IMR-90 (cell line): ENCODE measurements at regions not wholly inside any gene's neighbourhood (a gene's known extent, or its start where the extent isn't known, plus 50 kb on each side); places are given as distances from the start of the nearest gene placed in this dataset.

Experiments
- ATAC-seq: fragments of 200-7000 bp; cut with Tn5 transposase; 2 replicates; pipeline ENCODE4 v1.9.1; 2020; ENCODE audit warnings: low read depth, mild to moderate bottlenecking, moderate library complexity
- BruUV-seq: library from RNA; stranded (reverse); fragments of 400-500 nt; replicated peaks from 2 replicates; lab custom pipeline; 2021; lab: Mats Ljungman, UMichigan
- CTCF ChIA-PET: fragments of 300-600 bp; formaldehyde crosslinking; extraction: SDS; loops from one replicate; lab custom pipeline; 2021; ENCODE audit warnings: antibody characterized with exemption; lab: Yijun Ruan, JAX
- POLR2A ChIA-PET: fragments of 300-600 bp; sonication (Branson Sonifier 250); formaldehyde crosslinking; loops from one replicate; lab custom pipeline; 2022; ENCODE audit warnings: antibody characterized with exemption; ENCODE audit not compliant: unreplicated experiment; lab: Charles Lee
- DNase-seq: peaks from one replicate; pipeline ENCODE4 v3.0.0; 2013
- H2AFZ ChIP-seq: replicated peaks from 2 replicates; pipeline ENCODE3; 2013; ENCODE audit warnings: low read length, mild to moderate bottlenecking; ENCODE audit not compliant: poor library complexity
- H2AK5ac ChIP-seq: 2 replicates; pipeline ENCODE4 v1.6.1; 2013; ENCODE audit warnings: low read depth, low read length, inconsistent platforms
- H2AK9ac ChIP-seq: replicated peaks from 2 replicates; pipeline ENCODE3; 2013; ENCODE audit warnings: mild to moderate bottlenecking, low read depth, low read length, moderate library complexity; ENCODE audit not compliant: poor library complexity
- H2BK120ac ChIP-seq: 2 replicates; pipeline ENCODE4 v1.6.1; 2013; ENCODE audit warnings: low read depth, low read length, inconsistent platforms
- H2BK15ac ChIP-seq: 3 replicates; pipeline ENCODE4 v1.6.1; 2013; ENCODE audit warnings: low read depth, low read length, inconsistent platforms
- H2BK20ac ChIP-seq: 2 replicates; pipeline ENCODE4 v1.6.1; 2013; ENCODE audit warnings: low read depth, mild to moderate bottlenecking, inconsistent platforms, low read length, moderate library complexity
- H2BK5ac ChIP-seq: 2 replicates; pipeline ENCODE4 v1.6.1; 2013; ENCODE audit warnings: mild to moderate bottlenecking, low read depth, low read length, inconsistent platforms; ENCODE audit not compliant: poor library complexity, severe bottlenecking
- H3K14ac ChIP-seq: replicated peaks from 2 replicates; pipeline ENCODE4 v1.6.1; 2013; ENCODE audit warnings: low read depth, low read length, inconsistent platforms
- H3K18ac ChIP-seq: 2 replicates; pipeline ENCODE4 v1.6.1; 2013; ENCODE audit warnings: low read depth, low read length, control low read depth
- H3K23ac ChIP-seq: 2 replicates; pipeline ENCODE4 v1.6.1; 2013; ENCODE audit warnings: low read depth, low read length, inconsistent platforms
- H3K27ac ChIP-seq: 2 replicates; pipeline ENCODE4 v1.5.1; 2013; ENCODE audit warnings: mild to moderate bottlenecking, control low read depth, low read length; ENCODE audit not compliant: insufficient read depth
- H3K27me3 ChIP-seq: 2 replicates; pipeline ENCODE4 v1.6.1; 2013; ENCODE audit warnings: low read length; ENCODE audit not compliant: control insufficient read depth, insufficient read depth
- H3K36me3 ChIP-seq: 2 replicates; pipeline ENCODE4 v1.6.1; 2013; ENCODE audit warnings: low read length, mixed read lengths; ENCODE audit not compliant: control insufficient read depth, insufficient read depth
- H3K4ac ChIP-seq: 2 replicates; pipeline ENCODE4 v1.6.1; 2013; ENCODE audit warnings: low read depth, low read length, inconsistent platforms
- H3K4me1 ChIP-seq: 2 replicates; pipeline ENCODE4 v1.6.1; 2013; ENCODE audit warnings: low read length, mixed read lengths; ENCODE audit not compliant: control insufficient read depth, insufficient read depth
- H3K4me2 ChIP-seq: 2 replicates; pipeline ENCODE4 v1.6.1; 2013; ENCODE audit warnings: low read depth, mild to moderate bottlenecking, control low read depth, low read length, moderate library complexity
- H3K4me3 ChIP-seq: 2 replicates; pipeline ENCODE4 v1.5.1; 2013; ENCODE audit warnings: low read depth, mild to moderate bottlenecking, control low read depth, low read length, moderate library complexity; ENCODE audit not compliant: insufficient read depth
- H3K56ac ChIP-seq: 2 replicates; pipeline ENCODE4 v1.6.1; 2013; ENCODE audit warnings: low read length, inconsistent platforms; ENCODE audit not compliant: insufficient read depth; ENCODE audit errors: extremely low read depth
- H3K79me1 ChIP-seq, 2 experiments: 2 replicates each; pipeline ENCODE4 v1.6.1; 2013; ENCODE audit warnings: low read length in 2 of 2, inconsistent platforms in 1 of 2, low read depth in 1 of 2
- H3K9ac ChIP-seq: 2 replicates; pipeline ENCODE4 v1.6.1; 2013; ENCODE audit warnings: low read depth, low read length, control low read depth
- H3K9me1 ChIP-seq: 2 replicates; pipeline ENCODE4 v1.6.1; 2013; ENCODE audit warnings: low read length, inconsistent platforms; ENCODE audit not compliant: insufficient read depth
- H3K9me3 ChIP-seq: 2 replicates; pipeline ENCODE4 v1.6.1; 2013; ENCODE audit warnings: low read length; ENCODE audit not compliant: control insufficient read depth, insufficient read depth
- H4K20me1 ChIP-seq: 2 replicates; pipeline ENCODE4 v1.6.1; 2013; ENCODE audit warnings: low read length, inconsistent platforms; ENCODE audit not compliant: insufficient read depth
- H4K5ac ChIP-seq: 2 replicates; pipeline ENCODE4 v1.6.1; 2013; ENCODE audit warnings: mild to moderate bottlenecking, low read depth, low read length, control low read depth
- H4K8ac ChIP-seq, 2 experiments: 2 replicates each; pipeline ENCODE4 v1.6.1; 2013; ENCODE audit warnings: low read depth in 2 of 2, low read length in 2 of 2, control low read depth in 1 of 2, inconsistent platforms in 1 of 2
- H4K91ac ChIP-seq: 2 replicates; pipeline ENCODE4 v1.6.1; 2013; ENCODE audit warnings: low read depth, low read length, inconsistent platforms; ENCODE audit not compliant: insufficient read depth
- BHLHE40 ChIP-seq: fragments of 150-350 bp; IDR thresholded peaks from 2 replicates; pipeline ENCODE4 v1.6.1; 2016; ENCODE audit warnings: mild to moderate bottlenecking, low read depth, low read length
- CEBPB ChIP-seq: IDR thresholded peaks from 2 replicates; pipeline ENCODE4 v1.6.1; 2012; ENCODE audit warnings: low read depth, low read length, improper control_type of control experiment
- CHD1 ChIP-seq: IDR thresholded peaks from 2 replicates; pipeline ENCODE4 v1.6.1; 2012; ENCODE audit warnings: low read depth, low read length, improper control_type of control experiment
- CTCF ChIP-seq: conservative IDR thresholded peaks from 2 replicates; pipeline ENCODE4 v1.5.1; 2012; ENCODE audit warnings: mild to moderate bottlenecking, low read depth, low read length, improper control_type of control experiment
- FOS ChIP-seq: fragments of 150-350 bp; IDR thresholded peaks from 2 replicates; pipeline ENCODE4 v1.6.1; 2016; ENCODE audit warnings: low read depth, low read length
- MAFK ChIP-seq: IDR thresholded peaks from 2 replicates; pipeline ENCODE4 v1.6.1; 2012; ENCODE audit warnings: low read depth, low read length, improper control_type of control experiment
- MAZ ChIP-seq: IDR thresholded peaks from 2 replicates; pipeline ENCODE4 v1.6.1; 2012; ENCODE audit warnings: low read depth, mild to moderate bottlenecking, low read length, improper control_type of control experiment, moderate library complexity, borderline replicate concordance
- NFE2L2 ChIP-seq: fragments of 150-350 bp; IDR thresholded peaks from 2 replicates; pipeline ENCODE4 v1.6.1; 2016; ENCODE audit warnings: low read depth, mild to moderate bottlenecking, low read length
- POLR2A ChIP-seq: IDR thresholded peaks from 2 replicates; pipeline ENCODE4 v1.6.1; 2012; ENCODE audit warnings: mild to moderate bottlenecking, low read depth, low read length
- RAD21 ChIP-seq: IDR thresholded peaks from 2 replicates; pipeline ENCODE4 v1.6.1; 2012; ENCODE audit warnings: low read length, improper control_type of control experiment
- RCOR1 ChIP-seq: IDR thresholded peaks from 2 replicates; pipeline ENCODE4 v1.6.1; 2012; ENCODE audit warnings: mild to moderate bottlenecking, low read length, improper control_type of control experiment; ENCODE audit not compliant: insufficient replicate concordance
- RFX5 ChIP-seq: IDR thresholded peaks from 2 replicates; pipeline ENCODE4 v1.8.0; 2012; ENCODE audit warnings: low read depth, mild to moderate bottlenecking, low read length, moderate library complexity
- SMC3 ChIP-seq: fragments of 150-350 bp; IDR thresholded peaks from 2 replicates; pipeline ENCODE4 v1.6.1; 2016; ENCODE audit warnings: low read depth, mild to moderate bottlenecking, antibody characterized with exemption, low read length, moderate library complexity
- WGBS, 2 experiments: methylation state at CpG; one replicate each; pipeline versions ENCODE4 v1.1.5 to v1.1.7; 2013; ENCODE audit warnings: missing lambda C conversion rate in 2 of 2; ENCODE audit not compliant: insufficient read length in 1 of 2; ENCODE audit errors: extremely low coverage in 2 of 2; 5-methylcytosine and 5-hydroxymethylcytosine counted together
- dilution Hi-C: fragments of 300-500 bp; cut with HindIII; formaldehyde crosslinking; loops from one replicate; pipeline ENCODE4 v1.14.3; 2018; ENCODE audit warnings: low sequenced_read_pairs; ENCODE audit not compliant: unreplicated experiment
- in situ Hi-C: fragments of 300-500 bp; cut with MboI; formaldehyde crosslinking; loops from 3 replicates; pipeline ENCODE4 v1.14.3; 2019; ENCODE audit warnings: low sequenced_read_pairs, inconsistent platforms, mixed read lengths
- intact Hi-C: fragments of 100-400 bp; cut with micrococcal nuclease; formaldehyde crosslinking; loops from 2 replicates; pipeline ENCODE4 v1.10.0; 2022
- TF ChIP-seq, protein P1 (sequence below): fragments of 150-350 bp; IDR thresholded peaks from 2 replicates; pipeline ENCODE4 v1.6.1; 2017; ENCODE audit warnings: mild to moderate bottlenecking, antibody characterized with exemption, low read length, low read depth
- TF ChIP-seq, protein P2 (sequence below): fragments of 150-350 bp; IDR thresholded peaks from 2 replicates; pipeline ENCODE4 v1.6.1; 2016; ENCODE audit warnings: low read depth, mild to moderate bottlenecking, low read length, moderate library complexity, borderline replicate concordance

DNA sequence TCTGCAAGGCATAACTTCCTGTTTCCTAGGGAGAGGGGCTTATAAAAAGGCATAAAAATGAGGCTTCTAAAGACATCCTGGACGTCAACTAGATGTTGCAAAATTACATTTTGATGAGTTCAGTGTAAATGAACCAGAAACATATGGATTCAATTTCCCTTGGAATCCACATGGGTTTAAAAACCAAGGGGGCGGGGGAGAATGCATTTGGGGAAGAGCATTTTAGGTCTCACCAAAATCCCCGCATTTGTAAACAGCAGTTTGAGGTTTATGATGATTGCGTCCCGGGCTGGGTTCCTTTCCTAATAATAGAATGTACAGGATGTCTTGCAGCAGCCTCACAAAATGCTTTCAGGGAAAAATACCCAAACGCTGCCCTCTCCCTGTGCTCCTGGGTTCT lies 407.8 kb downstream of the ZNF536 start:
- no peak overlapping the region for H2AK9ac ChIP-seq
- CTCF ChIA-PET = no interaction called here

More for the DNA sequence above, 407.8 kb downstream of the ZNF536 start:
- DNase-seq = no peak
- Histone ChIP-seq H4K8ac (no peak overlapping the region), H4K20me1 (no peaks in the 10 kb centered on the region), H4K91ac (no peak overlapping the region), H2BK15ac (no peak overlapping the region), H3K27me3 (no peaks in the 10 kb centered on the region), H3K4ac (no peak overlapping the region), H3K79me1 (no peaks in the 10 kb centered on the region), H3K56ac (no peak overlapping the region), H3K4me3 (no peak overlapping the region), H2AFZ (no peak overlapping the region), H4K5ac (no peak overlapping the region), H2AK5ac (no peak overlapping the region), H2BK120ac (no peak overlapping the region), H2BK20ac (no peak overlapping the region), H3K23ac (no peak overlapping the region), H3K4me1 (no peaks in the 10 kb centered on the region), H3K9me1 (no peaks in the 10 kb centered on the region), H3K27ac (no peak overlapping the region), H3K9ac (no peak overlapping the region), H2BK5ac (no peak overlapping the region), H3K4me2 (no peak overlapping the region), H3K9me3 (no peaks in the 10 kb centered on the region), H3K14ac (no peak overlapping the region), H3K18ac (no peak overlapping the region), H3K36me3 (no peaks in the 10 kb centered on the region)
- WGBS, 2 experiments = 0% methylated on average over 1 of the region's 6 CpGs; no CpG with 5 or more reads in 1 of the 2 experiments
- in situ Hi-C loops (no loop called here), intact Hi-C loops (no loop called here), dilution Hi-C loops (no loop called here)
- ATAC-seq = no peak
- no TSS peak for BruUV-seq
- POLR2A ChIA-PET = no interaction called here
- TF ChIP-seq, protein P1, sequence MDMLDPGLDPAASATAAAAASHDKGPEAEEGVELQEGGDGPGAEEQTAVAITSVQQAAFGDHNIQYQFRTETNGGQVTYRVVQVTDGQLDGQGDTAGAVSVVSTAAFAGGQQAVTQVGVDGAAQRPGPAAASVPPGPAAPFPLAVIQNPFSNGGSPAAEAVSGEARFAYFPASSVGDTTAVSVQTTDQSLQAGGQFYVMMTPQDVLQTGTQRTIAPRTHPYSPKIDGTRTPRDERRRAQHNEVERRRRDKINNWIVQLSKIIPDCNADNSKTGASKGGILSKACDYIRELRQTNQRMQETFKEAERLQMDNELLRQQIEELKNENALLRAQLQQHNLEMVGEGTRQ = no peak
- TF ChIP-seq MAFK = no peak
- no peak for TF ChIP-seq BHLHE40
- TF ChIP-seq POLR2A = no peak
- no peak for TF ChIP-seq CHD1
- TF ChIP-seq NFE2L2 = no peak
- TF ChIP-seq RAD21 = no peak
- no peak for TF ChIP-seq CEBPB
- no peak for TF ChIP-seq CTCF
- TF ChIP-seq RCOR1 = no peak
- TF ChIP-seq MAZ = no peak
- TF ChIP-seq SMC3 = no peak
- TF ChIP-seq FOS = no peak
- TF ChIP-seq, protein P2, sequence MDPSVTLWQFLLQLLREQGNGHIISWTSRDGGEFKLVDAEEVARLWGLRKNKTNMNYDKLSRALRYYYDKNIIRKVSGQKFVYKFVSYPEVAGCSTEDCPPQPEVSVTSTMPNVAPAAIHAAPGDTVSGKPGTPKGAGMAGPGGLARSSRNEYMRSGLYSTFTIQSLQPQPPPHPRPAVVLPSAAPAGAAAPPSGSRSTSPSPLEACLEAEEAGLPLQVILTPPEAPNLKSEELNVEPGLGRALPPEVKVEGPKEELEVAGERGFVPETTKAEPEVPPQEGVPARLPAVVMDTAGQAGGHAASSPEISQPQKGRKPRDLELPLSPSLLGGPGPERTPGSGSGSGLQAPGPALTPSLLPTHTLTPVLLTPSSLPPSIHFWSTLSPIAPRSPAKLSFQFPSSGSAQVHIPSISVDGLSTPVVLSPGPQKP = no peak
- no peak for TF ChIP-seq RFX5
